B cell (primary cell): ENCODE measurements at regions not wholly inside any gene's neighbourhood (a gene's known extent, or its start where the extent isn't known, plus 50 kb on each side); places are given as distances from the start of the nearest gene placed in this dataset.
A peak's percentile ranks its signal among the peaks of the same experiment; 100 is the strongest.

Experiments
- ATAC-seq: fragments of 200-7000 bp; cut with Tn5 transposase; one replicate; pipeline ENCODE4 v1.10.0; 2021; ENCODE audit warnings: low read depth, mild to moderate bottlenecking, moderate number of reproducible peaks, moderate library complexity
- CTCF ChIA-PET: fragments of 350-600 bp; sonication (Branson Sonifier 250); formaldehyde crosslinking; loops from one replicate; lab custom pipeline; 2021; ENCODE audit warnings: antibody characterized with exemption, inconsistent platforms; lab: Charles Lee
- POLR2A ChIA-PET: fragments of 350-600 bp; sonication (Branson Sonifier 250); formaldehyde crosslinking; loops from one replicate; lab custom pipeline; 2021; ENCODE audit warnings: antibody characterized with exemption; lab: Charles Lee
- DNase-seq: peaks from one replicate; pipeline ENCODE4 v3.0.0; 2013
- H2AFZ ChIP-seq: 2 replicates; pipeline ENCODE4 v1.6.1; 2012; ENCODE audit warnings: mild to moderate bottlenecking, low read depth, low read length; ENCODE audit not compliant: insufficient read depth, poor library complexity, severe bottlenecking
- H3K27ac ChIP-seq, 2 donors: 1 replicate in 1 of 2; 2 replicates in 1 of 2; pipeline ENCODE4 v1.5.1; 2012 to 2013; ENCODE audit warnings: low read length in 2 of 2, mild to moderate bottlenecking in 2 of 2, moderate library complexity in 1 of 2
- H3K27me3 ChIP-seq, 4 experiments: fragments of 200-600 bp in 1 of 4; sonication (generic) in 1 of 4; replicated peaks in 1 of 4; 1 replicate in 2 of 4; 2 replicates in 2 of 4; pipeline versions ENCODE4 v1.6.1 to v1.7.0; 2013 to 2016; ENCODE audit warnings: low read length in 3 of 4, mild to moderate bottlenecking in 2 of 4, mixed read lengths in 1 of 4, moderate library complexity in 1 of 4; ENCODE audit not compliant: insufficient read depth in 4 of 4, control insufficient read depth in 3 of 4; ENCODE audit errors: control extremely low read depth in 1 of 4
- H3K36me3 ChIP-seq, 2 experiments: replicated peaks in 1 of 2; 1 replicate in 1 of 2; 2 replicates in 1 of 2; pipeline versions ENCODE4 v1.6.1 to v1.7.1; 2013; ENCODE audit warnings: low read length in 1 of 2; ENCODE audit not compliant: insufficient read depth in 2 of 2, control insufficient read depth in 1 of 2; ENCODE audit errors: control extremely low read depth in 1 of 2, extremely low read depth in 1 of 2
- H3K4me1 ChIP-seq, 2 donors: fragments of 200-600 bp in 1 of 2; sonication (generic) in 1 of 2; 1 replicate in 1 of 2; 2 replicates in 1 of 2; pipeline versions ENCODE4 v1.5.1 to v1.6.1; 2013 to 2017; ENCODE audit warnings: low read length in 2 of 2; ENCODE audit not compliant: control insufficient read depth in 2 of 2, insufficient read depth in 2 of 2
- H3K4me2 ChIP-seq: replicated peaks from 2 replicates; pipeline ENCODE3; 2012; ENCODE audit warnings: mild to moderate bottlenecking, low read depth, low read length; ENCODE audit not compliant: poor library complexity, severe bottlenecking
- H3K4me3 ChIP-seq, 5 experiments: fragments of 200-600 bp in 1 of 5; sonication (generic) in 1 of 5; 1 replicate in 3 of 5; 2 replicates in 2 of 5; pipeline versions ENCODE4 v1.5.1 to v1.7.0; 2011 to 2016; ENCODE audit warnings: low read length in 4 of 5, mild to moderate bottlenecking in 4 of 5, low read depth in 2 of 5, control low read depth in 1 of 5, moderate library complexity in 1 of 5; ENCODE audit not compliant: insufficient read depth in 1 of 5; ENCODE audit errors: control extremely low read depth in 1 of 5, extremely low read depth in 1 of 5
- H3K79me2 ChIP-seq: fragments of 200-600 bp; sonication (generic); one replicate; pipeline ENCODE4 v1.6.0; 2016; ENCODE audit warnings: low read length; ENCODE audit not compliant: control insufficient read depth, insufficient read depth
- H3K9ac ChIP-seq: fragments of 200-600 bp; sonication (generic); 2 replicates; pipeline ENCODE4 v1.6.1; 2017; ENCODE audit warnings: mild to moderate bottlenecking, low read length, moderate library complexity
- H3K9me3 ChIP-seq, 3 donors: one replicate each; pipeline versions ENCODE4 v1.6.1 to v1.7.1; 2013; ENCODE audit warnings: low read length in 2 of 3; ENCODE audit not compliant: control insufficient read depth in 2 of 3, insufficient read depth in 1 of 3; ENCODE audit errors: control extremely low read depth in 1 of 3
- H4K20me1 ChIP-seq: 2 replicates; pipeline ENCODE4 v1.6.0; 2012; ENCODE audit warnings: mild to moderate bottlenecking, low read length; ENCODE audit not compliant: insufficient read depth, control insufficient read depth, poor library complexity, severe bottlenecking
- H3K27ac Mint-ChIP-seq: one replicate; pipeline ENCODE4 v1.8.0; 2021; ENCODE audit warnings: mixed read lengths
- H3K27me3 Mint-ChIP-seq: one replicate; pipeline ENCODE4 v1.8.0; 2021; ENCODE audit warnings: mixed read lengths
- H3K4me1 Mint-ChIP-seq: one replicate; pipeline ENCODE4 v1.8.0; 2021; ENCODE audit warnings: mixed read lengths
- H3K4me3 Mint-ChIP-seq: one replicate; pipeline ENCODE4 v1.8.0; 2021; ENCODE audit warnings: mixed read lengths
- H3K9me3 Mint-ChIP-seq: one replicate; pipeline ENCODE4 v1.8.0; 2022; ENCODE audit warnings: mixed read lengths; ENCODE audit not compliant: insufficient read depth
- EZH2 ChIP-seq: IDR thresholded peaks from 2 replicates; pipeline ENCODE4 v1.6.1; 2012; ENCODE audit warnings: borderline replicate concordance, low read depth, mild to moderate bottlenecking, moderate library complexity, low read length; ENCODE audit not compliant: insufficient read depth, poor library complexity, severe bottlenecking
- WGBS: methylation state at CpG from one replicate; pipeline ENCODE4 v1.1.5; 2013; ENCODE audit warnings: missing lambda C conversion rate; ENCODE audit not compliant: insufficient coverage; 5-methylcytosine and 5-hydroxymethylcytosine counted together
- intact Hi-C: fragments of 100-400 bp; cut with micrococcal nuclease; formaldehyde crosslinking; loops from one replicate; pipeline ENCODE4 v1.10.0; 2022
- TF ChIP-seq, protein P1 (sequence below): fragments of 200-600 bp; IDR thresholded peaks from one replicate; pipeline ENCODE4 v1.8.0; 2022; ENCODE audit warnings: antibody characterized with exemption, mild to moderate bottlenecking

DNA sequence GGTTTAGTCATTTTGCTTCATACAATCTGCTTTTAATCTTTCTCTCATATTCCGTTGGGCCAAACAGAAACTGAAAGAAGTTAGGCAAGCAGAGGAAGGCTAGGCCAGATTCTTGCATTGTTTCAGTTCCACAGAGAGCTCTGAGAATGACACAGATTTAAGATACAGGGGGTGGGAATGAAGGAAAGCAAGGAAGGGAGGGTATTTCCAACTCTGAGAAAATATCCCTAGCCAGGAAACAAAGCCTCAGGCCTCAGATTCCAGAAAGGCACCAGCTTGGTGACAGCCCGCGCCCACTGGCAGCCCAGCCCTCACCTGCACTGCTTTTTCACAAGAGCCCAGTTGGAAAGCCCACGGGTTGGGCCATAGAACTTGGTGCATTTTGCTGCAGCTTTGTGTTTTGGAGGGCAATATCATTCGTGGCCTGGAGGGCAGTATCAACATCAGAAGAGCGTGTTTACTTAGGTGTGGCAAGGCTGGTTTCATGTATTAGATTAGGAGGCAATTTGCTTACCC lies 63.5 kb downstream of the ENC1 start:
- Mint-ChIP-seq H3K27ac (peak overlapping the region; percentile 64), H3K9me3 (no peaks in the 10 kb centered on the region), H3K4me3 (peak overlapping the region; percentile 64), H3K4me1 (peaks cover 16% of the 10 kb centered on the region), H3K27me3 (peaks cover 8% of the 10 kb centered on the region)
- WGBS, result 79% methylated on average over 2 of the region's 6 CpGs
- Histone ChIP-seq H2AFZ (peak overlapping the region; percentile 89), H4K20me1 (no peaks in the 10 kb centered on the region), H3K4me3 (peak overlapping the region in 2 of 5 experiments; percentile 6 to 9), H3K9ac (peak overlapping the region; percentile 26), H3K9me3 (no peaks in the 10 kb centered on the region), H3K36me3 (no peaks in the 10 kb centered on the region), H3K27me3 (no peaks in the 10 kb centered on the region), H3K79me2 (no peaks in the 10 kb centered on the region), H3K4me2 (peak overlapping the region; percentile 53), H3K4me1 (peaks cover 7 to 10% of the 10 kb centered on the region in 2 donors), H3K27ac (peak overlapping the region in 1 of 2 donors; percentile 67)
- intact Hi-C loops, result loop anchor here (2.0 kb wide), 1 partner anchor 62 kb away; no protein-coding TSS in a partner anchor
- TF ChIP-seq, protein P1, sequence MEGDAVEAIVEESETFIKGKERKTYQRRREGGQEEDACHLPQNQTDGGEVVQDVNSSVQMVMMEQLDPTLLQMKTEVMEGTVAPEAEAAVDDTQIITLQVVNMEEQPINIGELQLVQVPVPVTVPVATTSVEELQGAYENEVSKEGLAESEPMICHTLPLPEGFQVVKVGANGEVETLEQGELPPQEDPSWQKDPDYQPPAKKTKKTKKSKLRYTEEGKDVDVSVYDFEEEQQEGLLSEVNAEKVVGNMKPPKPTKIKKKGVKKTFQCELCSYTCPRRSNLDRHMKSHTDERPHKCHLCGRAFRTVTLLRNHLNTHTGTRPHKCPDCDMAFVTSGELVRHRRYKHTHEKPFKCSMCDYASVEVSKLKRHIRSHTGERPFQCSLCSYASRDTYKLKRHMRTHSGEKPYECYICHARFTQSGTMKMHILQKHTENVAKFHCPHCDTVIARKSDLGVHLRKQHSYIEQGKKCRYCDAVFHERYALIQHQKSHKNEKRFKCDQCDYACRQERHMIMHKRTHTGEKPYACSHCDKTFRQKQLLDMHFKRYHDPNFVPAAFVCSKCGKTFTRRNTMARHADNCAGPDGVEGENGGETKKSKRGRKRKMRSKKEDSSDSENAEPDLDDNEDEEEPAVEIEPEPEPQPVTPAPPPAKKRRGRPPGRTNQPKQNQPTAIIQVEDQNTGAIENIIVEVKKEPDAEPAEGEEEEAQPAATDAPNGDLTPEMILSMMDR, result no peak
- no peak for TF ChIP-seq EZH2
- DNase-seq (peak; percentile 39), ATAC-seq (peak; percentile 51)
- ChIA-PET CTCF (interaction anchor here (0.7 kb wide), 1 partner anchor 190 kb away, joined by 3 read pairs; the partner anchor contains the start of gene GFM2), POLR2A (no interaction called here)

DNA sequence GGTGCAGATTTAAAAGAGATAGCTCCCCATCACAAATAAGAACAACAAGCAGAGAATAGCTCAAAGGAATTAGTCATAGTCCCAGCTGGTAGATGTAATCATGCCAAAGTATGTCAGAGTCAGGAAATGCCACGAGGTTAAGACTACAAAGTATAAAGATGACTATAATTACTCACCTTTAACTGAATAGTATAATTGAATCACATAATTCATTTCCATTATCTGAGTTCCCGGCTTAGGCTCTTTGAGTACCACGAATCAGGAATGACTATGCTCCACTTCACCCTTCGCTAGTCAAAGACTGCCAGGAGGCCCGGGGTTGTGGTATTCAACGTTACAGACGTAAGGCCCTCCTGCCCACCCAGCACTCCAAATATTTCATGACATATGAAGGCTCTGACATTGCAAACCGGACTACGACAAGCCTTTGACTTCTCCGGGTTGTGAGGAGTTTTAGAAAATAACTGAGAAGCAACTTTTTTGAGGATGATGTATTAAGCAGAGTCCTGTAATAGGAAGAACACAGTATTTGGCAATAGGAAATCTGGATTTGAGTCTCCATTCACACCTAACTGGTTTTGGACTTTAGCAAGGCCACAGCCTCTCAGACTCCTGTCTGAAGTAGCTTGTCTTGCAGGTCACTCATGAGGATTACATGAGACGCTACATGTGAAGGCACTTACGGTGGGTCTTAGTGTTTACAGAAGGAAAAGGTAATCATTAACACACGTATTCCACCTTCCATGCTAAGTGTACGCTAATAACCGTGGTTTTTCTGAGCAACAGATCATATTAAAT lies 64.6 kb downstream of the ENC1 start:
- no peaks in the 10 kb centered on the region for H3K9me3 ChIP-seq
- no peaks in the 10 kb centered on the region for H3K36me3 ChIP-seq
- peaks cover 7 to 10% of the 10 kb centered on the region in 2 donors for H3K4me1 ChIP-seq
- no peak overlapping the region for H3K4me2 ChIP-seq
- peak overlapping the region; percentile 89 for H2AFZ ChIP-seq
- no peak for DNase-seq
- no peak overlapping the region for H3K4me3 ChIP-seq
- no peaks in the 10 kb centered on the region for H4K20me1 ChIP-seq
- no peak for TF ChIP-seq EZH2
- TF ChIP-seq, protein P1, result no peak
- WGBS, result 100% methylated on average over 3 of the region's 15 CpGs
- intact Hi-C loops, result loop anchor here (2.0 kb wide), 1 partner anchor 63 kb away; no protein-coding TSS in a partner anchor
- CTCF ChIA-PET, result no interaction called here
- H3K27me3 ChIP-seq, result peaks cover 0 to 5% (median 0%) of the 10 kb centered on the region in 4 experiments
- POLR2A ChIA-PET, result interaction anchor here (0.7 kb wide), 1 partner anchor 26 kb away, joined by 7 read pairs; no protein-coding TSS in a partner anchor
- Mint-ChIP-seq H3K27ac (no peak overlapping the region), H3K27me3 (peaks cover 3% of the 10 kb centered on the region), H3K9me3 (no peaks in the 10 kb centered on the region), H3K4me3 (no peak overlapping the region), H3K4me1 (peaks cover 16% of the 10 kb centered on the region)
- H3K27ac ChIP-seq, result no peak overlapping the region
- ATAC-seq, result no peak
- no peaks in the 10 kb centered on the region for H3K79me2 ChIP-seq
- H3K9ac ChIP-seq, result no peak overlapping the region
